SU-DHL-6 (cell line): ENCODE measurements at regions not wholly inside any gene's neighbourhood (a gene's known extent, or its start where the extent isn't known, plus 50 kb on each side); places are given as distances from the start of the nearest gene placed in this dataset.

ENCODE experiments used
- H2AFZ ChIP-seq: fragments of 200-600 bp; sonication (generic); 2 replicates; pipeline ENCODE4 v1.6.1; 2014; ENCODE audit warnings: low read depth, mild to moderate bottlenecking, moderate library complexity, mixed read lengths, antibody characterized with exemption, low read length; ENCODE audit not compliant: severe bottlenecking
- H3F3A ChIP-seq: fragments of 200-600 bp; shearing (Covaris generic); 2 replicates; pipeline ENCODE4 v1.6.0; 2016; ENCODE audit warnings: antibody characterized with exemption, mild to moderate bottlenecking; ENCODE audit not compliant: insufficient read depth
- H3K27ac ChIP-seq: fragments of 200-600 bp; sonication (generic); 2 replicates; pipeline ENCODE4 v1.5.1; 2016; ENCODE audit warnings: low read depth, mild to moderate bottlenecking, low read length, moderate library complexity, mixed read lengths
- H3K27me3 ChIP-seq: fragments of 200-600 bp; sonication (generic), shearing (Covaris generic); 2 replicates; pipeline ENCODE4 v1.6.0; 2014; ENCODE audit warnings: mild to moderate bottlenecking, low read length
- H3K36me3 ChIP-seq: fragments of 200-600 bp; sonication (generic); 2 replicates; pipeline ENCODE4 v1.6.1; 2014; ENCODE audit warnings: mild to moderate bottlenecking, low read length, mixed read lengths
- H3K4me2 ChIP-seq: fragments of 300-600, 200-600 bp; shearing (Covaris generic), sonication (generic); 2 replicates; pipeline ENCODE4 v1.6.0; 2014; ENCODE audit warnings: low read length, low read depth, mild to moderate bottlenecking; ENCODE audit not compliant: poor library complexity, severe bottlenecking
- H3K4me3 ChIP-seq: fragments of 200-600 bp; sonication (generic); 2 replicates; pipeline ENCODE4 v1.5.1; 2014; ENCODE audit warnings: antibody characterized with exemption, low read length, mild to moderate bottlenecking, mixed read lengths; ENCODE audit not compliant: insufficient read depth, poor library complexity, severe bottlenecking
- H3K79me2 ChIP-seq: fragments of 200-600 bp; sonication (generic); 2 replicates; pipeline ENCODE4 v1.6.1; 2014; ENCODE audit warnings: mild to moderate bottlenecking, low read length, moderate library complexity; ENCODE audit not compliant: insufficient read depth
- H3K9ac ChIP-seq: fragments of 200-600 bp; sonication (generic); 2 replicates; pipeline ENCODE4 v1.7.0; 2014; ENCODE audit warnings: mild to moderate bottlenecking, low read length
- H3K9me2 ChIP-seq: fragments of 200-600 bp; sonication (generic); replicated peaks from 2 replicates; pipeline ENCODE4 v1.6.1; 2014; ENCODE audit warnings: low read length; ENCODE audit not compliant: insufficient read depth
- H3K9me3 ChIP-seq: fragments of 200-600 bp; sonication (generic); 2 replicates; pipeline ENCODE4 v1.6.1; 2014; ENCODE audit warnings: low read length, mixed read lengths; ENCODE audit not compliant: insufficient read depth
- H4K20me1 ChIP-seq: fragments of 200-600 bp; sonication (generic); 2 replicates; pipeline ENCODE4 v1.6.1; 2014; ENCODE audit warnings: low read depth, mild to moderate bottlenecking, antibody characterized with exemption, low read length, moderate library complexity, mixed read lengths
- CTCF ChIP-seq: fragments of 200-600 bp; sonication (generic); IDR thresholded peaks from one replicate; pipeline ENCODE4 v1.5.1; 2017; ENCODE audit warnings: antibody characterized with exemption, mild to moderate bottlenecking, low read length, moderate library complexity; ENCODE audit not compliant: insufficient read depth, poor library complexity, severe bottlenecking
- EZH2phosphoT487 ChIP-seq: fragments of 200-600 bp; sonication (generic), shearing (Covaris generic); conservative IDR thresholded peaks from 2 replicates; pipeline ENCODE4 v1.6.1; 2018; ENCODE audit warnings: mild to moderate bottlenecking, antibody characterized with exemption, low read length, moderate library complexity, mixed read lengths

GRCh38 chr4:94063084-94063483 is 144.6 kb upstream of the SMARCAD1 start:
- no peaks in the 10 kb centered on the region for H3K27me3 ChIP-seq
- H3K9me2 ChIP-seq: no peaks in the 10 kb centered on the region
- TF ChIP-seq EZH2phosphoT487 (no peak), CTCF (no peak)
- H3K36me3 ChIP-seq: no peaks in the 10 kb centered on the region
- no peaks in the 10 kb centered on the region for H4K20me1 ChIP-seq
- no peak overlapping the region for H2AFZ ChIP-seq
- H3K9me3 ChIP-seq: no peaks in the 10 kb centered on the region
- no peak overlapping the region for H3K4me3 ChIP-seq
- H3K79me2 ChIP-seq: no peaks in the 10 kb centered on the region
- no peak overlapping the region for H3K9ac ChIP-seq
- no peak overlapping the region for H3K4me2 ChIP-seq
- H3K27ac ChIP-seq: no peak overlapping the region
- H3F3A ChIP-seq: no peaks in the 10 kb centered on the region

GRCh38 chr4:94068753-94069719 is 138.6 kb upstream of the SMARCAD1 start:
- Histone ChIP-seq H4K20me1 (no peaks in the 10 kb centered on the region), H3F3A (no peaks in the 10 kb centered on the region), H3K27ac (no peak overlapping the region), H3K4me2 (no peak overlapping the region), H3K4me3 (no peak overlapping the region), H3K36me3 (no peaks in the 10 kb centered on the region), H3K79me2 (no peaks in the 10 kb centered on the region), H3K9me3 (no peaks in the 10 kb centered on the region), H3K9ac (no peak overlapping the region), H3K27me3 (no peaks in the 10 kb centered on the region), H2AFZ (no peak overlapping the region), H3K9me2 (no peaks in the 10 kb centered on the region)
- TF ChIP-seq CTCF (no peak), EZH2phosphoT487 (no peak)

DNA sequence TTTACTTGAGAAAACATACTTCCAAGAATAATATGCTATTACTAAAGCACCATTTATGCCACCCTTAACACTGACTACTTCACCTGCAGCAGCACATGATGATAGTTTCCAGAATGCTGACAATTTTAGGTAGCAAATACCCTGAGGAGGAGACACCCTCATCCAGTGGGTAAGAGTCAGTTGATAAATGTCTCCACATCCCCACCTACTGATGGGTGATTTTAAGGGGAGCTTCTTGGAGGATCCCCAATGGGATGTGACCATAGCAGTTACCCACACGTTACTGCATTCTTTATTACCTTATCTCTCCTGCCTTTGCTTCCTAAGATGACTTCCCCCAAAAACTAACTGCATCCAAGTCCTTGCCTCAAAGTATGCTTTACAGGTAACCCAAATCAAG is 131.2 kb upstream of the SMARCAD1 start:
- no peaks in the 10 kb centered on the region for H3K36me3 ChIP-seq
- no peak overlapping the region for H3K4me3 ChIP-seq
- no peaks in the 10 kb centered on the region for H3K27me3 ChIP-seq
- no peaks in the 10 kb centered on the region for H3K9me2 ChIP-seq
- H3F3A ChIP-seq: no peaks in the 10 kb centered on the region
- H4K20me1 ChIP-seq: no peaks in the 10 kb centered on the region
- TF ChIP-seq CTCF (no peak), EZH2phosphoT487 (no peak)
- H3K79me2 ChIP-seq: no peaks in the 10 kb centered on the region
- no peak overlapping the region for H3K4me2 ChIP-seq
- H3K9me3 ChIP-seq: no peaks in the 10 kb centered on the region
- no peak overlapping the region for H2AFZ ChIP-seq
- H3K9ac ChIP-seq: no peak overlapping the region
- no peak overlapping the region for H3K27ac ChIP-seq
